Activated CD4-positive, alpha-beta T cell treated with anti-CD3 and anti-CD28 coated beads for 4 hours (primary cell): ENCODE measurements at regions not wholly inside any gene's neighbourhood (a gene's known extent, or its start where the extent isn't known, plus 50 kb on each side); places are given as distances from the start of the nearest gene placed in this dataset.

ENCODE experiments used
- DNase-seq, 2 donors: peaks; one replicate each; pipeline ENCODE4 v3.0.0-alpha.2; 2020

GRCh38 chr9:108546215-108546614 lies 309.6 kb downstream of the ACTL7B start:
- no peak for DNase-seq

- DNase-seq, result no peak
Measured at GRCh38 chr9:108545436-108545835, 310.4 kb downstream of the ACTL7B start.

- DNase-seq, result no peak
Measured at GRCh38 chr9:108544866-108545265, 310.9 kb downstream of the ACTL7B start.

- no peak for DNase-seq
Measured at GRCh38 chr9:108543251-108543778, 312.5 kb downstream of the ACTL7B start.

GRCh38 chr9:108537756-108538155 lies 318.0 kb downstream of the ACTL7B start:
- DNase-seq, result no peak

- no peak for DNase-seq
Measured at GRCh38 chr9:108536836-108537601, 318.8 kb downstream of the ACTL7B start.

GRCh38 chr9:108535526-108535925 lies 320.3 kb downstream of the ACTL7B start:
- DNase-seq, result no peak

GRCh38 chr9:108534741-108535140 lies 321.0 kb downstream of the ACTL7B start:
- DNase-seq, result no peak

- DNase-seq, result no peak
Measured at GRCh38 chr9:108530141-108530540, 325.6 kb downstream of the ACTL7B start.

GRCh38 chr9:108528231-108528630 lies 327.6 kb downstream of the ACTL7B start:
- DNase-seq, result no peak

GRCh38 chr9:108526518-108526917 lies 329.3 kb downstream of the ACTL7B start:
- no peak for DNase-seq

GRCh38 chr9:108525186-108525585 lies 330.6 kb downstream of the ACTL7B start:
- no peak for DNase-seq

DNA sequence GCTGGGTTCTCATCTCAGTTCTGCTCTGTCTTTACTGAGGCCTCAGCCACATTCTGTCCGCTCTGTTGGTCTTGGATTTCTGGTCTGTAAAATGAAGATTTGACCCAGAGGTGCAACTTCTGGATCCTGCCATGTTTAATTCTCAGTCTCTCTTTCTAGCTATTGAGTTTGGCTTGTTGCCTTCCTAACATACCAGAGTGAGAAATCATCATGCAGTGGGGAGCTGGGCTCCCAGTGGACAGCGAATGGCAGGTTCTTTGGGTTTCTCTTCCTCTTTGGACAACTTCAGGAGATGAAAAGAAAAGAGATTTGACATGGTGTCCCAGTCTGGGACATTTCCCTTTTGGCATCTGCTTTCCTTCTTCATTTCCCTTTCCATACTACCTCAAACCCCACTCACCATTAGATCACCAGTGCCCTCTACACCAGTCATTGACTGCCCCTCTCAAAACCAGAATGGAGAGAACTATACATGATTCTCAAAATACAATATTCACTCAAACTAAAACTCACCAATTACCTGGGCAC lies 334.7 kb downstream of the ACTL7B start:
- DNase-seq, result no peak

DNA sequence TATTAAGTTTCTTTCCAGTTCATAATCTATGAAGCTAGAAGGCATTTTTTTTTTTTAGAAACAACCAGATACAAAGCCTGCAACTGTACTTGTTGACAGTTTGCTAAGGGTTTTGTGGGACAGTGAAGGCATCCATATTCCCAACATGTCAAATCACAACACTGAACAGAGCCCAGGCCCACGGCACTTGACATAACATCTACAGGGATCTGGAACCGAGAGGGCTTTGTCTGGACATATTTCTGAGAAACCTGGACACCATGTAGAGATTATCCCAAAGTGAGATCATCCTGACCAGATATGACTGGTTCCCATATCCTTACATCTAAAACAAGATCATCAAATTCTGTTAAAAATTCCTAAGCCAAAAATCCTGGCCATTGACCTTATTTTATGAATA lies 336.3 kb downstream of the ACTL7B start:
- DNase-seq, result no peak

GRCh38 chr9:108517651-108518365 lies 338.0 kb downstream of the ACTL7B start:
- no peak for DNase-seq

DNA sequence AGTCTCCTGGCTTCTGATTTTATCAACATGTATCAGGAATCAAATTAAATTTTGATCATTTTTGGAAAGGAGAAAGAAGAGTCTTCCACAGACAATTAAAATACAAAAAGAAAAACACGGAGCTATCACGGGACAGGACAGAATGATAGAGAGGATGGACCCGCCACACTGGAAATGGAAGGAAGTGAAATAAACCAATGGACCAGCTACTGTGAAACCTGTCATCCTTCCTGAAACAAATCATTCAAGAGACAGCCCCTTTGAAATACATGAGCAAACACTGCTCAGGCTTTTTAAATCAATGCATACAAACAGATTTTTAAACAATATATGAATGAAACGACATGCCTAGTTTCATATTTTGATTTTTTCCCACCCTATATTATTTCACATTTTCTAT lies 339.4 kb downstream of the ACTL7B start:
- no peak for DNase-seq

- DNase-seq, result no peak
Measured at GRCh38 chr9:108515856-108516255, 339.9 kb downstream of the ACTL7B start.

- DNase-seq, result no peak
Measured at GRCh38 chr9:108512426-108513173, 343.2 kb downstream of the ACTL7B start.

DNA sequence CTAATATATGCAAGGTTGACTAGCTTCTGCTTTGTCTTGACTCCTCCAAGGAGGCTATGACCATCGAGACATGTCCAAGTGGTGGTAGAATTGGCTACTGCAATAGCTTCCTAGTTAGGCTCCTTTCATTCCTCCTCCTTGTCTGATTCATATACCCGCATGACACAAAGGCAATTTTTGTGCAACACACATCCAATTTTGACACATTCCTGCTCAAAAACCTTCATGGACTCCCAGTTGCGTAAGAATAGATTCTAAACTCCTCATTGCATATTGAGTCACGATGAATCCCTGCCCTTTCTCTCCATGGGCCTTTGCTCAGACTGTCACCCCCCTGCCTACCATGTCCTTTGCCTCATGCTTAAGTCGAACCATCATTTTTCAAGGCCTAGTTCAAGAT lies 344.5 kb downstream of the ACTL7B start:
- no peak for DNase-seq

DNA sequence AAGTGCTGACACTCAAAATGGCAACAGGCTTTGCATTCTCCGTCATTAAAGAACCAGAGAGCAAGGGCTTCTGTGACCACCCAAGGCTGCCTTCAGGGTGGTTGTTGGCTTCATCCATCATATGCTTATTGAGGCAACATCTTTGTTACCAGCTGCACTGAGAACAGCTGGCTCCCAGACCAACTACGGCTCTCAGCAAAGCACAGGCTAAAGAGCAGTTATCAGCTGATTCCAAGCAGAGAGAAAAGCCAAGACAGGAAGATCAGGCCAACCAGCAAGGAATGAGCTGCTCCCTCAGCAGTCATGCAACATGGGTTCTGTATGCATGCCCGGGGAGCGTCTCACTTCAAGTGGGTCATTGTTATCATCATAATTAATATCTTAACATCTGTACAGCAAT lies 358.9 kb downstream of the ACTL7B start:
- no peak for DNase-seq

- no peak for DNase-seq
Measured at GRCh38 chr9:108489567-108489966, 366.2 kb downstream of the ACTL7B start.

- DNase-seq, result no peak
Measured at GRCh38 chr9:108486831-108487230, 369.0 kb downstream of the ACTL7B start.

DNA sequence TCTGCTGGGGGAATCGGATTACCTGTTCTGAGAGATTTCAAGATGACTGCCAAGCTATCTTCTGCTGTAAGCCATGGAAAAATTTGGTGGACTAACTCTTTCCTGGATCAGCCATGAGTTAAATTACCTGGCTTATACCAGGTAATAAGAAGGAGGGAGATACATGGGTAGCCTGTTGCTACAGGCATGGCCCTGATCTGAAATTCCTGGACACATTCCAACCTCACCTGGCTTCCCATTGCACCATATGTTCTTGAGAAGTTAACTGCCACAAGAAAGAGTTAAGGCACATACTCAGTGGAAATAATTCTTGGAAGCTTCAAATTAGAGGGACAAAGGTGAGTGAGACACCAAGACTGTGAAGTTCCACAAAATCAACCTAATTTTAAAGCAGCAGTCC lies 371.3 kb downstream of the ACTL7B start:
- DNase-seq, result no peak
